ENCODE measurements at regions not wholly inside any gene's neighbourhood (a gene's known extent, or its start where the extent isn't known, plus 50 kb on each side); places are given as distances from the start of the nearest gene placed in this dataset.
"Not testable (repeated sequence)": the region's sequence is repeated elsewhere in the genome, so short reads cannot be mapped to it uniquely, and the experiment has no call there.

DNA sequence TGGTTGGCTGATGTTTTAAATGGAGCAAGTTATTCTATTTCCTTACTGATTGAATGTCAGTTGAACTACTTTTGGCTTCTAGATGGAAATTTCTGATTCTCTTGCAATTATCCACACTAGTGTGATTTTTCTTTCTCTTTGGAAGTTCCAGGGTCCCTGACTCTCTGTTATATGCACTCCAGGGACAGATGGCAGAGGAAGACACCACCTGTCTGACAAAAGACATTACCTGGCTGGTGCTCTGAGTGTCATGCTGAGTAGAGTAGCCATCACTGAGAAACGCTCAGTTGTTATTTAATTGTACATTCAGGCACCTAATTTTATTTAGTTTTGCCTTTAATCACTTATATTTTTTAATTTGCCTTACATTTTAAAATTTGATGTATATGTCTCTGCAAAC is 105.4 kb upstream of the TLL1 start:
- no peak for DNase-seq (ENCODE audit: low spot score)

DNA sequence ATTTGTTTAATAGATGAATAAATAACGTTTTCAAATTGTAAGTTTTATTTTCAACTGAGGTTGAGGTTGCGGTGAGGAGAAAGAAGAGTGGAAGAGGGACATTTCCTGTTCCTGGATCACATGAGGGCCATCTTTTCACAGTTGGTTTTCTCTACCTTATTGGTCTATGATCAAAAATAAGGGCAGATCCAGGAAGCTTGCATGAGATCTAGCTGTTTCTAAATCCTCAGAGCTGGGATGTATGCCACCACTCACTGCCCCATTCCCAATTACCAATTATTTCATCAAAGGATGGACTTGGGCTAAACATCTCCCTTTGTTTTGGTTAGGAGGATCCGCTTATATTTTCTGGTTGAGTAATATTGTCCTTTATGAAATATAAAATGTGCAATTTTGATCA is 104.8 kb upstream of the TLL1 start:
- no peak for DNase-seq (ENCODE audit: low spot score)

- no peak for DNase-seq (ENCODE audit: low spot score)
Measured at GRCh38 chr4:165774326-165774725, 98.7 kb upstream of the TLL1 start.

DNA sequence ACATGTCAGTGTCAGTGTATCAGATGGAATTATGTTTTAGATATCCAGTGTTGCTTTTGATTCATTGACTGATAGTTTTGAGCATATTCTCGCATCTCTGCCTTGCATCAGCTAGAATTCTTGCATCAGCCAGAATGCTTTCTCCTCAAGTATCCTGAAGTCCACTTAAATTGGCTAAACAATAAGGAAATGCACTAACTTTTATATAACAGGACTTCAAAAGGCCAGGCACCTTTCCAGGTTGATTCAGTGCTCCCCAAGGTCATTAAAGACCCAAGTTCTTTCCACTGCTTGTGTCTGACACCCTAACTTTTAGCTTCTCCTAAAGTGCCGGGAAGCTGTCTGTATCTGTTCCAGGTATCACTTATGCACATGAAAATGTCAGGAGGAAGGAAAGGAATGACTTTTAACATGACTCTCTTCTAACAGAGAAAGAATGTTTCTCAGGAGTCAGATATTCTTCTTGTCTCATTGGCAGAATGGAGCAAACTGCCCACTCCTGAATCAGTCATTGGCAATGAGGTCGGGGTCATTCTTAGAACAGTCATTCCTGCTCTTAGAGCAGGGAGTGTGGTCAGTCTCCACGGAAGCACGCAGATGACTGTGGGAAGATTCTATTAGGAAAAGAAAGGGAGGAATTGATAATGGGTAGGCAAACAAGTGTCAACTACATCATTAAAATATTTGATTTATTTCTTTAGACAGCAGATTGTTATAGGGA is 92.9 kb upstream of the TLL1 start:
- peak; percentile 5 for DNase-seq (ENCODE audit: low spot score)

DNA sequence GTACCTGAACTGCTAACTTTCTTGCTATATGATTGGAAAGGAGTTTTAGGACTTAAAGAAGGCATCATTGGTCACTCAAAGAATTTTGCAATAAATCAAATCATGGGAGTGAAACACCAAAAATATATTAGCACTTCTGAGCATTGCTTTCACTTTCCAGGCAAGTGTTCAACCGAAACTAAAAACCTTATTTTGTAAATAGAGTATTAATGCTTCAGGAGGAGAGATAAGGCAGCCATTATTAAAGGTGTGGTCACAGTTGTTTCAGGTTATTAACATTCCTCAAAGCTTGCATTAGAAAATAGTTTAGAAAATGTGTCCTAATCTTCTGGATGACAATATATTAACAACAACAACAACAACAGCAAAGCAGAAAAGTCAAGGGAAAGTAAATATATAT is 92.3 kb upstream of the TLL1 start:
- DNase-seq (ENCODE audit: low spot score) = no peak

- no peak for DNase-seq (ENCODE audit: low spot score)
Measured at GRCh38 chr4:165782623-165783022, 90.4 kb upstream of the TLL1 start.

GRCh38 chr4:165783626-165784025 is 89.4 kb upstream of the TLL1 start:
- no peak for DNase-seq (ENCODE audit: low spot score)

GRCh38 chr4:165784672-165785071 is 88.4 kb upstream of the TLL1 start:
- DNase-seq (ENCODE audit: low spot score) = no peak

GRCh38 chr4:165785337-165785736 is 87.7 kb upstream of the TLL1 start:
- no peak for DNase-seq (ENCODE audit: low spot score)

- no peak for DNase-seq (ENCODE audit: low spot score)
Measured at GRCh38 chr4:165787516-165788274, 85.3 kb upstream of the TLL1 start.

- DNase-seq (ENCODE audit: low spot score) = no peak
Measured at GRCh38 chr4:165788686-165789463, 84.2 kb upstream of the TLL1 start.

DNA sequence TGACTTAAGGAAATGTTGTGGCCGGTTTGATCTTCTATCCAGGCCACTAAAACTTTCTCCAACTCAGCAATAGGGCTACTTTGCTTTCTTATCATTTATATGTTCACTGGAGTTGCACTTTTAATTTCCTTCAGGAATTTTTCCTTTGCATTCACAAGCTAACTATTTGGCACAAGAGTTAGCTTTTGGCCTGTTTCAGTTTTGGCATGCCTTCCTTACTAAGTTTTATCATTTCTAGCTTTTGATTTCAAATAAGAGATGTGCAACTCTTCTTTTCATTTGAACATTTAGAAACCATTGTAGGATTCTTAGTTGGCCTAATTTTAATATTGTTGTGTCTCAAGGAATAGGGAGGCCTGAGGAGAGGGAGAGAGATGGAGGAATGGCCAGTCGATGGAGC is 79.8 kb upstream of the TLL1 start:
- no peak for DNase-seq (ENCODE audit: low spot score)

- no peak for DNase-seq (ENCODE audit: low spot score)
Measured at GRCh38 chr4:165794834-165795233, 78.2 kb upstream of the TLL1 start.

- no peak for DNase-seq (ENCODE audit: low spot score)
Measured at GRCh38 chr4:165799384-165799815, 73.6 kb upstream of the TLL1 start.

DNA sequence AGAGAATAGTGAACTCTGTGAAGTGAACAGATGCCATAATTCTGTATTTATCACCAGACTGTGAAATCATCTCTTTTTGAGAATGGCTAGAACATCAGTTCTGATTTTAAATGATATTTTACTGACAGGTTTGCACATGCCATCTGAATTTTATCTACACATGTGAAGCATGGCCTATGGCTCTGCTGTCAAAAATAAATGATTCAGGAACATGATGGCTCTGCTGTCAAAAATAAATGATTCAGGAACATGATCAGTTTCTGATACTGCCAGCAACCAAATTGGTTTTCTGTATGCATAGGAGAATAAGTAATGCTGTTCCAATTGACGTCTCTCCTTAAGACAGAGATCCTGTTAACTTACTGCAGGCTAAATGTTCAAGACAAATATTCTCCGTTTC is 70.6 kb upstream of the TLL1 start:
- DNase-seq (ENCODE audit: low spot score) = no peak

- no peak for DNase-seq (ENCODE audit: low spot score)
Measured at GRCh38 chr4:165803005-165803404, 70.0 kb upstream of the TLL1 start.

GRCh38 chr4:165805406-165805805 is 67.6 kb upstream of the TLL1 start:
- no peak for DNase-seq (ENCODE audit: low spot score)

DNA sequence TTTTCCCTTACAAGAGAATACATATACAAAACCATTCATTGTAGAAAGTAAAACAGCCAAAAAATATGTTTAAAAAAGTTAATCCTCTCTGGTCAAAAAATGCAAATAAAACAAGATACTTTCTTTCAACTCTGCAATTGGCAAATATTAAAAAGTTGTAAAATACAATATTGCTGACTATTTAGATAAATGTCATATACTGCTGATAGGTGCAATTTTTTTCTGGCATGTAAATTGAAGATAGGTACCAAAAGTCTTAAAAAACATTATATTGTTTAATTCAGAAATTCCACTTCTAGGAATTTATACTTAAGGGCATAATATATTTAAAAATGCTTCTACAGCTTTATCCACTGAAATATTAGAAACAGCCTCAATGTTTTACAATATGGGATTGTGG is 66.4 kb upstream of the TLL1 start:
- no peak for DNase-seq (ENCODE audit: low spot score)

GRCh38 chr4:165810726-165811125 is 62.3 kb upstream of the TLL1 start:
- DNase-seq (ENCODE audit: low spot score) = no peak

GRCh38 chr4:165813606-165814005 is 59.4 kb upstream of the TLL1 start:
- DNase-seq (ENCODE audit: low spot score) = no peak

GRCh38 chr4:165814256-165815020 is 58.6 kb upstream of the TLL1 start:
- DNase-seq (ENCODE audit: low spot score) = no peak

DNA sequence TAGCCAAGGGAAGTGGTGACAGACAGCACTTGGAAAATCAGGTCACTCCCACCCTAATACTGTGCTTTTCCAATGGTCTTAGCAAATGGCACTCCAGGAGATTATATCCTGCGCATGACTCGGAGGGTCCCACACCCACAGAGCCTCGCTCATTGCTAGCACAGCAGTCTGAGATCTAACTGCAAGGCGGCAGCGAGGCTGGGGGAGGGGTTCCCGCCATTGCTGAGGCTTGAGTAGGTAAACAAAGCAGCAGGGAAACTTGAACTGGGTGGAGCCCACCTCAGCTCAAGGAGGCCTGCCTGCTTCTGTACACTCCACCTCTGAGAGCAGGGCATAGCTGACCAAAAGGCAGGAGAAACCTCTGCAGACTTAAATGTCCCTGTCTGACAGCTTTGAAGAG is 53.9 kb upstream of the TLL1 start:
- not testable (repeated sequence) for DNase-seq (ENCODE audit: low spot score)

Measured in GM03348 (cell line).